ENCODE measurements at regions not wholly inside any gene's neighbourhood (a gene's known extent, or its start where the extent isn't known, plus 50 kb on each side); places are given as distances from the start of the nearest gene placed in this dataset.
A peak's percentile ranks its signal among the peaks of the same experiment; 100 is the strongest.

DNA sequence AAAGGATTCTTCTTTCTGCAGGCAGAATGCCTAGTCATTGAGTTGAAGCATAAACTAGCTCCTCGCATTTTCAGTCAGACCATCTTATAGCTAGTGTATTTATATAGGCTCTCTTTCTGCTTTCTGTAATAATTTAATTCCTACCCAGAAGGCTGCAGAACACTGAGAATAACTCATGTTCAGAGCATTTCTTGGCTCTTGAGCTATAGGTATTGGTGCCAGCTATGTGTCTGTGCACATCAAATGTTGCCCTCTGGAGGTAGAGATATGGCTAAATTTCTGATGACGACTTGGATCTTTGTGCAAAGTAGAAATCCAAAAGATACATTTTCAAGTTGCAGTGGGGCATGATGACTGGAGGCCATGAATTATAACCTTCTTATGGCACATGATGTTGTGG, 336.2 kb upstream of the TPM1 start:
- Histone ChIP-seq H4K20me1 (ENCODE audit: insufficient read depth, low read length) (no peaks in the 10 kb centered on the region), H3K79me2 (ENCODE audit: insufficient read depth, low read depth, low read length) (no peaks in the 10 kb centered on the region), H3K9me3 (ENCODE audit: low read length) (no peaks in the 10 kb centered on the region), H3K9me2 (ENCODE audit: insufficient read depth, low read length) (no peaks in the 10 kb centered on the region), H3K36me3 (ENCODE audit: insufficient read depth, low read length) (no peaks in the 10 kb centered on the region), H3K4me1 (ENCODE audit: insufficient read depth, low read length, poor library complexity, severe bottlenecking) (no peaks in the 10 kb centered on the region), H2AFZ (ENCODE audit: low read length) (no peak overlapping the region), H3K4me2 (ENCODE audit: low read length) (no peak overlapping the region), H3K27ac (ENCODE audit: low read depth, low read length, poor library complexity, severe bottlenecking) (no peak overlapping the region), H3K4me3 (ENCODE audit: low read depth, low read length, poor library complexity, severe bottlenecking) (no peak overlapping the region)
- intact Hi-C loops (cut with micrococcal nuclease; ENCODE audit: unreplicated experiment), result no loop called here
- POLR2A ChIA-PET, result interaction anchor here (0.6 kb wide), 1 partner anchor 53 kb away, joined by 3 read pairs; no protein-coding TSS in a partner anchor
- CTCF ChIA-PET (ENCODE audit: unreplicated experiment), result no interaction called here
- peak; percentile 34; the same call in 1 of the 2 replicates for TF ChIP-seq CTCF (conservative IDR thresholded peaks at IDR 0.05; ENCODE audit: low read length)
- TF ChIP-seq EZH2phosphoT487 (IDR thresholded peaks at IDR 0.05; ENCODE audit: borderline replicate concordance, low read depth, low read length), result no peak
- no TSS peak for BruUV-seq (replicated peaks)
- peak; percentile 2 for DNase-seq (ENCODE audit: low spot score)

GRCh38 chr15:62708470-62708869, 334.1 kb upstream of the TPM1 start:
- H4K20me1 ChIP-seq (ENCODE audit: insufficient read depth, low read length), result no peaks in the 10 kb centered on the region
- DNase-seq (ENCODE audit: low spot score), result no peak
- no peak overlapping the region for H3K4me3 ChIP-seq (ENCODE audit: low read depth, low read length, poor library complexity, severe bottlenecking)
- POLR2A ChIA-PET, result interaction anchor here (0.6 kb wide), 1 partner anchor 28 kb away, joined by 4 read pairs; no protein-coding TSS in a partner anchor
- no peaks in the 10 kb centered on the region for H3K4me1 ChIP-seq (ENCODE audit: insufficient read depth, low read length, poor library complexity, severe bottlenecking)
- no peak for TF ChIP-seq EZH2phosphoT487 (IDR thresholded peaks at IDR 0.05; ENCODE audit: borderline replicate concordance, low read depth, low read length)
- no peak for TF ChIP-seq CTCF (conservative IDR thresholded peaks at IDR 0.05; ENCODE audit: low read length)
- no peak overlapping the region for H2AFZ ChIP-seq (ENCODE audit: low read length)
- no peaks in the 10 kb centered on the region for H3K36me3 ChIP-seq (ENCODE audit: insufficient read depth, low read length)
- H3K4me2 ChIP-seq (ENCODE audit: low read length), result no peak overlapping the region
- intact Hi-C loops (cut with micrococcal nuclease; ENCODE audit: unreplicated experiment), result no loop called here
- H3K9me3 ChIP-seq (ENCODE audit: low read length), result no peaks in the 10 kb centered on the region
- no peak overlapping the region for H3K27ac ChIP-seq (ENCODE audit: low read depth, low read length, poor library complexity, severe bottlenecking)
- no peaks in the 10 kb centered on the region for H3K79me2 ChIP-seq (ENCODE audit: insufficient read depth, low read depth, low read length)
- BruUV-seq (replicated peaks), result no TSS peak
- H3K9me2 ChIP-seq (ENCODE audit: insufficient read depth, low read length), result no peaks in the 10 kb centered on the region
- CTCF ChIA-PET (ENCODE audit: unreplicated experiment), result interaction anchor here (0.5 kb wide), 1 partner anchor 520 kb away, joined by 3 read pairs; no protein-coding TSS in a partner anchor

- POLR2A ChIA-PET, result interaction anchor here (0.6 kb wide), 1 partner anchor 29 kb away, joined by 4 read pairs; no protein-coding TSS in a partner anchor
- intact Hi-C loops (cut with micrococcal nuclease; ENCODE audit: unreplicated experiment), result no loop called here
- no peak for TF ChIP-seq CTCF (conservative IDR thresholded peaks at IDR 0.05; ENCODE audit: low read length)
- TF ChIP-seq EZH2phosphoT487 (IDR thresholded peaks at IDR 0.05; ENCODE audit: borderline replicate concordance, low read depth, low read length), result no peak
- Histone ChIP-seq H3K79me2 (ENCODE audit: insufficient read depth, low read depth, low read length) (no peaks in the 10 kb centered on the region), H3K36me3 (ENCODE audit: insufficient read depth, low read length) (no peaks in the 10 kb centered on the region), H3K4me1 (ENCODE audit: insufficient read depth, low read length, poor library complexity, severe bottlenecking) (no peaks in the 10 kb centered on the region), H4K20me1 (ENCODE audit: insufficient read depth, low read length) (no peaks in the 10 kb centered on the region), H3K9me2 (ENCODE audit: insufficient read depth, low read length) (no peaks in the 10 kb centered on the region), H3K4me3 (ENCODE audit: low read depth, low read length, poor library complexity, severe bottlenecking) (no peak overlapping the region), H2AFZ (ENCODE audit: low read length) (no peak overlapping the region), H3K27ac (ENCODE audit: low read depth, low read length, poor library complexity, severe bottlenecking) (no peak overlapping the region), H3K4me2 (ENCODE audit: low read length) (no peak overlapping the region), H3K9me3 (ENCODE audit: low read length) (no peaks in the 10 kb centered on the region)
- no peak for DNase-seq (ENCODE audit: low spot score)
- CTCF ChIA-PET (ENCODE audit: unreplicated experiment), result no interaction called here
- no TSS peak for BruUV-seq (replicated peaks)
These were observed 333.3 kb upstream of the TPM1 start for GRCh38 chr15:62709261-62709660.
